Stomach (tissue), 4 donors: ENCODE measurements at regions not wholly inside any gene's neighbourhood (a gene's known extent, or its start where the extent isn't known, plus 50 kb on each side); places are given as distances from the start of the nearest gene placed in this dataset.

ENCODE experiments used
- CTCF ChIP-seq, 7 experiments: fragments of 450-650 bp in 4 of 7; fragments of 200-600 bp in 3 of 7; sonication (generic) in 3 of 7; IDR thresholded peaks; one replicate each; pipeline ENCODE4 v1.5.1; 2016 to 2019; ENCODE audit warnings: antibody characterized with exemption in 7 of 7, control low read depth in 2 of 7, mild to moderate bottlenecking in 1 of 7
- EP300 ChIP-seq: sonication (generic); formaldehyde crosslinking; IDR thresholded peaks from one replicate; pipeline ENCODE4 v1.6.1; 2017; ENCODE audit warnings: antibody characterized with exemption

DNA sequence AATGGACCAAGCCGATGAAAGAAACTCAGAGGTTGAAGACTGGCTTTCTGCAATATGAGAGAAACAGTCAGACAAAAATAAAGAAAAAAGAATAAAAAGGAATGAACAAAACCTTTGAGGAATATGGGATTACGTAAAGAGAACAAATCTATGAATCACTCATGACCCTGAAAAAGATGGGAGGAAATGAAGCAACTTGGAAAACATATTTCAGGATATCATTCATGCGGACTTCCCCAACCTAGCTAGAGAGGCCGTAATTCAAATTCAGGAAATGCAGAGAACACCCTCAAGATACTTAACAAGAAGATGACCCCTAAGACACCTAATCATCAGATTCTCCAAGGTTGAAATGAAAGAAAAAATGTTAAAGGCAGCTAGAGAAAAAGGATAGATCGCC lies 705.3 kb upstream of the CHRM3 start:
- TF ChIP-seq CTCF (IDR thresholded peaks at IDR 0.05) (no peak), EP300 (no peak)
